Hepatocyte (in vitro differentiated cells): ENCODE measurements at regions not wholly inside any gene's neighbourhood (a gene's known extent, or its start where the extent isn't known, plus 50 kb on each side); places are given as distances from the start of the nearest gene placed in this dataset.
A peak's percentile ranks its signal among the peaks of the same experiment; 100 is the strongest.

Source experiments
- DNase-seq: peaks from one replicate; pipeline ENCODE4 v3.0.0-alpha.2; 2016; ENCODE audit warnings: low spot score
- H2AFZ ChIP-seq: fragments of 200-600 bp; sonication (generic); 2 replicates; pipeline ENCODE4 v1.6.0; 2016; ENCODE audit warnings: antibody characterized with exemption, mild to moderate bottlenecking
- H3K27ac ChIP-seq: fragments of 200-600 bp; sonication (generic); 2 replicates; pipeline ENCODE4 v1.5.1; 2016; ENCODE audit warnings: mild to moderate bottlenecking
- H3K27me3 ChIP-seq: fragments of 200-600 bp; sonication (generic); 2 replicates; pipeline ENCODE4 v1.6.1; 2016
- H3K36me3 ChIP-seq: fragments of 200-600 bp; sonication (generic); replicated peaks from 2 replicates; pipeline ENCODE4 v1.5.1; 2016; ENCODE audit warnings: low read depth; ENCODE audit not compliant: insufficient read depth
- H3K4me1 ChIP-seq: fragments of 200-600 bp; sonication (generic); 2 replicates; pipeline ENCODE4 v1.5.1; 2016; ENCODE audit warnings: mild to moderate bottlenecking, moderate library complexity; ENCODE audit not compliant: insufficient read depth
- H3K4me2 ChIP-seq: fragments of 200-600 bp; sonication (generic); 2 replicates; pipeline ENCODE4 v1.6.0; 2016
- H3K4me3 ChIP-seq: fragments of 200-600 bp; sonication (generic); 2 replicates; pipeline ENCODE4 v1.5.1; 2016; ENCODE audit warnings: mild to moderate bottlenecking
- H3K79me2 ChIP-seq: fragments of 200-600 bp; sonication (generic); 2 replicates; pipeline ENCODE4 v1.6.0; 2017; ENCODE audit warnings: mild to moderate bottlenecking
- H3K9me2 ChIP-seq: fragments of 200-600 bp; sonication (generic); replicated peaks from 2 replicates; pipeline ENCODE4 v1.6.0; 2017; ENCODE audit warnings: mild to moderate bottlenecking; ENCODE audit not compliant: insufficient read depth
- H3K9me3 ChIP-seq: fragments of 200-600 bp; sonication (generic); 2 replicates; pipeline ENCODE4 v1.5.1; 2016; ENCODE audit warnings: low read depth, mild to moderate bottlenecking
- H4K20me1 ChIP-seq: fragments of 200-600 bp; sonication (generic); 2 replicates; pipeline ENCODE4 v1.6.0; 2016; ENCODE audit warnings: mild to moderate bottlenecking; ENCODE audit not compliant: insufficient read depth, poor library complexity, severe bottlenecking
- CTCF ChIP-seq: fragments of 200-600 bp; sonication (generic); IDR thresholded peaks from 2 replicates; pipeline ENCODE4 v1.5.1; 2016; ENCODE audit warnings: antibody characterized with exemption, mild to moderate bottlenecking; ENCODE audit not compliant: poor library complexity
- EZH2 ChIP-seq: fragments of 200-600 bp; sonication (generic); IDR thresholded peaks from 2 replicates; pipeline ENCODE4 v1.6.1; 2016; ENCODE audit warnings: antibody characterized with exemption, mild to moderate bottlenecking, borderline replicate concordance
- EZH2phosphoT487 ChIP-seq: fragments of 200-600 bp; sonication (generic); IDR thresholded peaks from one replicate; pipeline ENCODE4 v1.6.1; 2018; ENCODE audit warnings: antibody characterized with exemption, mild to moderate bottlenecking, low read depth, moderate library complexity; ENCODE audit not compliant: unreplicated experiment, severe bottlenecking
- WGBS: methylation state at CpG from one replicate; pipeline ENCODE4 v1.1.6; 2016; ENCODE audit warnings: low lambda C conversion rate; ENCODE audit errors: missing lambda C conversion rate; 5-methylcytosine and 5-hydroxymethylcytosine counted together

DNA sequence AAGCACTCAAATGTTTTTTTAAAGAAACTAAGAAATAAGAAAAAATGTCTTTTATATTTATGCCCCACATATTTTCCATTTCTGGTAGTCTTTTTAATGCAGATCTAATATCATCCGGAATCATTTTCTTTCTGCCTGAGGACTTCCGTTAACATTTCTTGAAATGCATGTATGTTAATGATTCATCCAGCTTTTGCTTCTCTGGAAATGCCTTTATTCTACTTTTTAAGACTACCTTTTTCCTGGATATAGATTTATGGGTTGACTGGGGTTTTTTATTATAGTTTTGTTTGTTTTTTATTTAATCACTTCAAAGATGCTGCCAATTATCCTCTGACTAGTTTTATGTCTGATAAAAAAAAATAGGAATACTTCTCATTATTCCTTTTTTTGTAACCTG, 57.1 kb upstream of the LDLRAD3 start:
- Histone ChIP-seq H3K4me3 (no peak overlapping the region), H3K9me3 (peaks cover 3% of the 10 kb centered on the region), H3K79me2 (no peaks in the 10 kb centered on the region), H4K20me1 (no peaks in the 10 kb centered on the region), H3K9me2 (no peaks in the 10 kb centered on the region), H3K27ac (no peak overlapping the region), H3K27me3 (no peaks in the 10 kb centered on the region), H3K36me3 (no peaks in the 10 kb centered on the region), H3K4me1 (peaks cover 4% of the 10 kb centered on the region), H3K4me2 (no peak overlapping the region), H2AFZ (no peak overlapping the region)
- no peak for DNase-seq
- TF ChIP-seq EZH2phosphoT487 (no peak), EZH2 (no peak), CTCF (no peak)
- WGBS, result 95% methylated on average over 2 of the region's 2 CpGs

- WGBS, result 99% methylated on average over 3 of the region's 3 CpGs
- H3K9me2 ChIP-seq, result no peaks in the 10 kb centered on the region
- H3K36me3 ChIP-seq, result no peaks in the 10 kb centered on the region
- no peak for DNase-seq
- H4K20me1 ChIP-seq, result no peaks in the 10 kb centered on the region
- H3K27me3 ChIP-seq, result no peaks in the 10 kb centered on the region
- no peak overlapping the region for H3K27ac ChIP-seq
- TF ChIP-seq EZH2, result no peak
- TF ChIP-seq EZH2phosphoT487, result no peak
- H3K9me3 ChIP-seq, result peaks cover 3% of the 10 kb centered on the region
- H3K4me2 ChIP-seq, result no peak overlapping the region
- no peak overlapping the region for H3K4me3 ChIP-seq
- peaks cover 4% of the 10 kb centered on the region for H3K4me1 ChIP-seq
- no peak overlapping the region for H2AFZ ChIP-seq
- H3K79me2 ChIP-seq, result no peaks in the 10 kb centered on the region
Measured at GRCh38 chr11:35887737-35888136, 56.1 kb upstream of the LDLRAD3 start.

GRCh38 chr11:35888961-35889360, 54.9 kb upstream of the LDLRAD3 start:
- no peaks in the 10 kb centered on the region for H3K36me3 ChIP-seq
- H3K79me2 ChIP-seq, result no peaks in the 10 kb centered on the region
- no peaks in the 10 kb centered on the region for H3K9me2 ChIP-seq
- H3K4me1 ChIP-seq, result peaks cover 11% of the 10 kb centered on the region
- TF ChIP-seq CTCF, result no peak
- TF ChIP-seq EZH2, result no peak
- TF ChIP-seq EZH2phosphoT487, result no peak
- peaks cover 3% of the 10 kb centered on the region for H3K9me3 ChIP-seq
- no peak overlapping the region for H3K4me3 ChIP-seq
- no peak for DNase-seq
- 70% methylated on average over 3 of the region's 3 CpGs for WGBS
- H2AFZ ChIP-seq, result no peak overlapping the region
- no peaks in the 10 kb centered on the region for H3K27me3 ChIP-seq
- H4K20me1 ChIP-seq, result no peaks in the 10 kb centered on the region
- H3K4me2 ChIP-seq, result no peak overlapping the region
- no peak overlapping the region for H3K27ac ChIP-seq

- no peaks in the 10 kb centered on the region for H3K36me3 ChIP-seq
- H3K27ac ChIP-seq, result no peak overlapping the region
- TF ChIP-seq EZH2phosphoT487 (no peak), EZH2 (no peak), CTCF (no peak)
- peak; percentile 12 for DNase-seq
- H3K4me3 ChIP-seq, result no peak overlapping the region
- no peak overlapping the region for H2AFZ ChIP-seq
- no peaks in the 10 kb centered on the region for H3K9me2 ChIP-seq
- peaks cover 12% of the 10 kb centered on the region for H3K4me1 ChIP-seq
- no peaks in the 10 kb centered on the region for H3K79me2 ChIP-seq
- H3K27me3 ChIP-seq, result no peaks in the 10 kb centered on the region
- H4K20me1 ChIP-seq, result no peaks in the 10 kb centered on the region
- WGBS, result 0% methylated on average over 1 of the region's 1 CpG
- H3K4me2 ChIP-seq, result no peak overlapping the region
- peaks cover 3% of the 10 kb centered on the region for H3K9me3 ChIP-seq
Measured at GRCh38 chr11:35891096-35891495, 52.8 kb upstream of the LDLRAD3 start.
